Stimulated activated CD8-positive, alpha-beta memory T cell treated with anti-CD3 and anti-CD28 coated beads, Interleukin-12 subunit alpha, Interleukin-12 subunit beta, amount 100 ng/mL, for 24 hours (primary cell): ENCODE measurements at regions not wholly inside any gene's neighbourhood (a gene's known extent, or its start where the extent isn't known, plus 50 kb on each side); places are given as distances from the start of the nearest gene placed in this dataset.
"Not testable (repeated sequence)": the region's sequence is repeated elsewhere in the genome, so short reads cannot be mapped to it uniquely, and the experiment has no call there.

Experiments used
- DNase-seq: peaks from one replicate; pipeline ENCODE4 v3.0.0-alpha.2; 2020; ENCODE audit errors: extremely low read depth

DNA sequence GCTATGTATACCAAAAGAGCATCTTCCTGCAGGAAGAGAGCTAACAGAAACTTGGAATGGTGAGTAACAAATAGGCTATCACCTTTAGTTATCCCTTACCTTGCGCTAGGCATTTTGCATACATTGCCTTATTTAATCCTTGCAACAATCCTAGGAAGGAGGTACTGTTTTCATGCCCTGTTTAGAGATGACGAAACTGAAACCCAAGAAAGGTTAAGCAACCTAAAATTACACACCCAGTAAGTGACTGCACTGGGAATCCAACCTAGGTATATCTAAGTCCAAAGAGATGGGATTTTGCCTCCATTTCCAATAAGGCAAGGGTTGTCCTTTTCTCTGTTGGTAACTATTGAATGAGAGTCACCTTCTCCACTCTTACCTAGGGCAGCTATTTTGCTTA is 144.5 kb downstream of the TM2D1 start:
- DNase-seq = no peak

DNA sequence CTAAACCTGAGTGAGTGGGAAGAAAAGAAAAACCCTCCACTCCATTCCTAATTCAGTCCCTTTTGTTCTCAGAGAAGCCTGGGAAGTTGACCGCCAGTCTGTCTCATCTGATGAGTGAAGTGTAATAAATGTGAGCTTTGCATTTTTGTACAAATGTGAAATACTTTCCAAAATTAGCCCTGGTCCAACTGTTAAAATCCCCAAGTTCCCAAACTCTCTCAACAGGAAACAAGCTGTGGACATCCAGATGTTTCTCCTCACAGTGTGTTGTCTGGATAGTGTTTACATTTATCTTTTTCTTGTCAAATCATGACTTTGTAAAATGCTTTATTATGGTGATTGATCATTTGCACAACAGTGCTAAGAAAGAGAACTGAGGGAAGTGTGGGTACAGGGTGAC is 145.1 kb downstream of the TM2D1 start:
- no peak for DNase-seq

DNA sequence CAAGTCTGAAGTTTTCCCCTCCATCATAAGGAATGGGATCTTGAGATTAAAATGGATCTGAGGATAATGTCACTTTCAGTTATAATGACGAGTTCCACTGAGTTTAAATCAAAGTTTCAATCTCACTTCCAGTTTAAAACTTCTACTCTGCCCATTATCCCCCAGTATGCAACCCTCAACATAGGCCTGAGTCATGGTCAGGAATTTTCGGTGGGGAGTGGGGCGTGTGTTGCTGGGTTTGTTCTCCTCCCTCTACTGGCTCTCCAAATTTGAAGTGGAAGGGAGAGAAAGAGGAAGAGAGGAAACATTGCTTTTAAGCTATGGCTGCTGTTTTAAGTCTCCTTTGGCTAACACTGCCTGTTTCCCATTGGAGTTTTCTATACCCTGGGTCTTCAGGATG is 152.9 kb downstream of the TM2D1 start:
- DNase-seq = no peak

DNA sequence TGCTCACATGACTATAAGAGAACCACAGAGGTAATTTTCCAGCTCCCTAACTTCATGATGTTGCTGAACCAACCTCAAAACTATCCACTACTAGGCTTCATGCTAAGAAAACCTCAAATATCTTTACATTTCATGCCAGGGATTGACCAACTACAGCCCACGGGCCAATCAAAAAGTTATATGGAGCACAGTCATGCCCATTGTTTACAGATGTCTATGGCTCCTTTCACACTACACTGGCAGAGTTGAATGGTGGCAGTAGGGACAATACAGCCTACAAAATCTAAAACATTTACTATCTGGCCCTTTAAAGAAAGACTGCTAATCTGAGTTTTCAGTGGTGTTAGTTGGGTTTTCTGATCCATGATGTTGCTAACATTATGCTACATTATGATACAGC is 154.8 kb downstream of the TM2D1 start:
- DNase-seq = no peak

DNA sequence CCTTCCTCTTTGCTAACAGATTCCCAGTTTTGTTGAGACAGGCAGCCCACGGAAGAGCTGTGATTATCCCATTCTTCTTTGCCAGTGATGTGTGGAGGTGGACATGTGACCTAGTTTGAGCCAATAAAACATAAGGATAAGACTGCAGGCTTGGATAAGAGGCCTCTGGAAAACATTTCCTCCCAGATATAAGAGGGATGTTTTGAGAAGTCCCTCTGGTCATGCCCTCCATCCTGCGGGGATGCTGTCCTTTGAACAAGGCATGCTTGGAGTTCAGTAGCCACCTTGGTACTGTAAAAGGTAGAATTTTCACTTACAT is 155.7 kb downstream of the TM2D1 start:
- DNase-seq = no peak

DNA sequence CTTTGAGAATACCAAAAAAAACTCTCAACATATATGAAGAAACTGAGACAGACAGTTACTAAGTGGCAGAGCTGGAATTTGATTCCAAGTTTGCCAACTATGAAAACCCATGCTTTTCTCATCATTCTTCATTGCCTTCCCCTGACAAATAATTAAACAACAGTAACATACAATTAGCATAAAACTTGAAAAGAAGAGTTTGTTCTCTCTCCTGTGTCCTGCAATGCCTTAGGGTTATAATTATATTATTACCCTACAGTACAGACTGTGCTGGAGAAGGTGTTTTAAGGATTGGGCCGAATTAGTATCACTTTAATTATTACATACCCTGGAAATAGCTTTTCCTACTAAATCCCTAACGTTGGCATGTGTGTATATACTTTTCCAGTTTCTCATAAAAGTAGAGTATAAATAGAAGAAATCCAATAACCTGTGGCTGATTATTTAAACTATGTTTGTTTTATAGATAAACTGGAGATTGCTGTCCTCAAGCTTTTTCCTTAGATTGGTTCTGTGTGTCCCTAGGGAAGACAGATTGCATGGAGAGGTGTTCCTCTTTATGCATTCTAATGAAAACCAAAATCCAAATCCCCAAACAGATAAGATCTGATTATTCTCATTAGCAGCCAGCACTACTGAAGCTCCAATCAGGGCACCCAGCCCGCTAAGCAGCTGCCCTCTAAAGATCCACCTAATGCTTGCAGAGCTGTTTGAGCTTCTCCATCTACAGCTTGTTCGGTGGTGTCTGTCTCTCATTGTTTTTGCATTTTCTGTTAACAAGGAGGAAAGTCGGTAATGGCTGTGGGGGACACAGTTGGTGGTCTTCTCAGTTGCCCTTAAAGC is 156.3 kb downstream of the TM2D1 start:
- DNase-seq = no peak

DNA sequence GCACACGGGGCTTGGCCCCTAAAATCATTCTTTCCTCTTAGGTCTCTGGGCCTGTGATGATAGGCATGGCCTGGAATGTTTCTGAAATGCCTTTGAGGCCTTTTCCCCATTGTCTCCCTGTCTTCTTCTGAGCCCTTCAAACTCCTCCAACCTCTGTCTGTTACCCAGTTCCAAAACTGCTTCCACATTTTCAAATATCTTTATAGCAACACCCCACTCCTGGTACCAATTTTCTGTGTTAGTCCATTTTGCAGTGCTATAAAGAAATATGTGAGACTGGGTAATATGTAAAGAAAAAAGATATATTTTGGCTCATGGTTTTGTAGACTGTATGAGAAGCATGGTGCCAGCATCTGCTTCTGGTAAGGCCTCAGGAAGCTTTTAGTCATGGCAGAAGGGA is 158.8 kb downstream of the TM2D1 start:
- no peak for DNase-seq

DNA sequence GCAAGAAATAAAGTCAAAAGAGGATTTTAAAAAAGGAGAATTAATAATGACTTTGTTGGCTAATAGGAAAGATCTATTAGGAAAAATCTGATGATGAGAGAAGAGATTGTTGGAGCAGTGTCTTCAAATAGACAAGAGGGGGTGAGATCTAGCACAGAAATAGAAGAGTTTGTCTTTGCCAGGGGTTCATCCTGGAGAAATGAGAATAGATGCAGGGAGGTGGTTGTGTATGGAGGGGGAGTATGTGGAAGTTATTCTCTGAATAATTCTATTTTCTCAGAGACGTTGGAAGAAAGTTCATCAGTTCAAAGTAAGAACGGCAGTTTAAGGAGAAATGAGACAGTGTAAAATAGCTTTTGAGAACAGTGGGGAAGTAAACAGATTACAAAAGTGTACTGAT is 161.3 kb downstream of the TM2D1 start:
- no peak for DNase-seq

DNA sequence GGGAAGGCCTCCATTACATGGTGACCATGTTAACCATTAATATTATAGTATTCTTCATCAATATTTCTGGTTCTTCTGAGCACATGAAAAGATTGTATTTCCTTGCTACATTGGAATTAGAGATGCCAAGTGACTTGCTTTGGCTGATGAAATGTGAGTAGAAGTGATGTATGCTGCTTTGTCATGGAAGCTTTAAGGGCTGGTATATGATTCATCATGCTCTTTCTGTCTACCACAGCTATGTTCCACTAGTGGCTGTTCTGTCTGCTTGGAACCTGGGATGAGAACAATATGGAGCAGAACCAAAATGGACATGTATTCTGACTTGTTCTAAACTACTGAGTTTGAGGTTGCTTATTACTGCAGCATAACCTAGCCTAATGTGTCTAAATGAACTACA is 163.3 kb downstream of the TM2D1 start:
- DNase-seq = no peak

DNA sequence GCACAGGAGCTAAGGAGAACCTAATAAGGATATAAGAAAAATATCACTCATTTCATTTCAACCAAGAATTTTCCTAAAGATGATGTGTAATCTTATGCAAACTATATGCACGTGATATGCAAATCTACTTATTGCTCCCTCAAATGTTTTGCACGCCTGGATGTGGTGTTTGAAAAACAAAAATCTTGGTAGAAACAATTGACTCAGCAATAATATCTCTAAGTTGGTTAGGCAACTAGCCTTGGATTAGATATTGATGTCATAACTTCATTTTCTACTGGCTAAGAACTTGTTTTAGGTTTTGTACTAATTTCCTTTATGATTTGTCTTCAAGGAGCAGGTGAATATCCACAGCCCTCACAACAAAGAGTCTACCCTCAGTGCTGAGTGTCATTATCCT is 164.6 kb downstream of the TM2D1 start:
- DNase-seq = no peak

DNA sequence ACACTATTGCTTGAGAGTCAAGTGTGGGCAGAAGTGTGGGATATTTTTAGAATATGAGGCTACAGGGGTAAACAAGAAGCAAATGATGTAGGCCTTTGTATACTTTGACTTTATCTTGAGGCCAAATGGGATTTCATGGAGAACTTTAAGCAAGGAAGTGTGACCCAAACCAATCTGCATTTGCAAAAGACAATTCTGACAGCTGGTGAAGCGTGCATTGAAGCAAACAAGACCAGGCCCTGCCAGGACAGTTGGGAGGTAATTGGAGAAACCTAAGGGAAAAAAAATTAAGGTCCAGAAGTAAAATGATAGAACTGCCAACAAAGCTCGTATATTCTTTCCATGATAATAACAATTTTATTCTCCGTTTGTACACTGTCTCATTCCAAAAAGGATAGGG is 168.3 kb downstream of the TM2D1 start:
- no peak for DNase-seq

DNA sequence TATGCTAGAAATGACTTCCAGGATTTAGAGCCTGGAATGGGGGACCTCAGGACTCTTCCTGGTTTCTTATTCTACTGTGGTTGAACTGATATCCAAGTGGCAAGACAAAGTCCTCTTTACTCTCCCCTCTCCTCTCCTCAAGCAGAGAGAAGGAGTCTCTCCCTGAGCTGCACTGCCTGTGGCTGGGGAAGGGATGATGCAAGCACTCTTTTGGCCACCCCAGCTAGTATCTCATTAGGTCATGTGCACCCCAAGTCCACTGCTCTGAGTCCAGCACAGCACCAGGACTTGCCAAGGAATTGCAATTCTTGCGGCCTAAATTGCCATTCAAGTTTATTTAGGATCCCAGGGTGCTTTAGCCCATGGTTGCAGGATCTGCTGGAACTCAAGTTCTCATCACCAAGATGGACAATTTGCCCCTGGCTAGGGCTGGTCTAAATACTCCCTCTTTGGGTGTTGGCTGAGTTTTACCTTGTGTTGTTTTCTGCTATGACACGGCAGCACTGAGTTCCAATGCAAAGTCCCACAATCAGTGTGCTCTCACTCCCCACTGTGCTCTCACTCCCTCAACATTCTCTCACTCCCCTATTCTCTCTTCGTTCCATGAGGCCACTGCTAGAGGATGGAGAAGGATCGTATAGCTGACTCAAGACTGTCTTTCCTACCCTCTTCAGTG is 172.2 kb downstream of the TM2D1 start:
- no peak for DNase-seq

DNA sequence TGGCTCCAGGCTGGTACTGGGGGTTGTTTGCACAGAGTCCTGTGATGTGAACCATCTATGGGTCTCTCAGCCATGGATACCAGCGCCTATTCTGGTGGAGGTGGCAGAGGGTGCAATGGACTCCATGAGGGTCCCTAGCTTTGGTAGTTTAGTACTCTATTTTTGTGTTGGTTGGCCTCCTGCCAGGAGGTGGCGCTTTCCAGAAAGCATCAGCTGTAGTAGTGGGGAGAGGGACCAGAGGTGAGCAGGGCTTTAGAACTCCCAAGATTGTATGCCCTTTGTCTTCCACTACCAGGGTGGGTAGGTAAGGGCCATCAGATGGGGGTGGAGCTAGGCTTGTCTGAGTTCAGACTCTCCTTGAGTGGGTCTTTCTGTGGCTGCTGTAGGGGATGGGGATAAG is 177.6 kb downstream of the TM2D1 start:
- not testable (repeated sequence) for DNase-seq

DNA sequence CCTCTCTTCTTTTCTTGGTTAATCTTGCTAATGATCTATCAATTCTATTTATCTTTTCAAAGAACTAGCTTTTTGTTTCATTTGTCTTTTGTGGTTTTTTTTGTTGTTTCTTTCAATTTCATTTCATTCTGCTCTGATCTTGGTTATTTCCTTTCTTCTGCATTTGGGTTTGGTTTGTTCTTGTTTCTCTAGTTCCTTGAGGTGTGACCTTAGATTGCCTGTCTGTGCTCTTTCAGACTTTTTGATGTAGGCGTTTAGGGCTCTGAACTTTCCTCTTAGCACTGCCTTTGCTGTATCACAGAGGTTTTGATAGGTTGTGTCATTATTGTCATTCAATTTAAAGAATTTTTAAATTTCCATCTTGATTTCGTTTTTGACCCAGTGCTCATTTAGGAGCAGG is 180.1 kb downstream of the TM2D1 start:
- not testable (repeated sequence) for DNase-seq

DNA sequence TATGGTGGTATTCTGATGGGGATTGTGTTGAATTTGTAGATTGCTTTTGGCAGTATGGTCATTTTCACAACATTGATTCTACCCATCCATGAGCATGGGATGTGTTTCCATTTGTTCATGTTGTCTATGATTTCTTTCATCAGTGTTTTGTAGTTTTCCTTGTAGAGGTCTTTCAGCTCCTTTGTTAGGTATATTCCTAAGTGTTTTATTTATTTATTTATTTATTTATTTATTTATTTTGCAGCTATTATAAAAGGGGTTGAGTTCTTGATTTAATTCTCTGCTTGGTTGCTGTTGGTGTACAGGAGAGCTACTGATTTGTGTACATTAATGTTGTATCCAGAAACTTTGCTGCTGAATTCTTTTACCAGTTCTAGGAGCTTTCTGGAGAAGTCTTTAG is 181.4 kb downstream of the TM2D1 start:
- not testable (repeated sequence) for DNase-seq

DNA sequence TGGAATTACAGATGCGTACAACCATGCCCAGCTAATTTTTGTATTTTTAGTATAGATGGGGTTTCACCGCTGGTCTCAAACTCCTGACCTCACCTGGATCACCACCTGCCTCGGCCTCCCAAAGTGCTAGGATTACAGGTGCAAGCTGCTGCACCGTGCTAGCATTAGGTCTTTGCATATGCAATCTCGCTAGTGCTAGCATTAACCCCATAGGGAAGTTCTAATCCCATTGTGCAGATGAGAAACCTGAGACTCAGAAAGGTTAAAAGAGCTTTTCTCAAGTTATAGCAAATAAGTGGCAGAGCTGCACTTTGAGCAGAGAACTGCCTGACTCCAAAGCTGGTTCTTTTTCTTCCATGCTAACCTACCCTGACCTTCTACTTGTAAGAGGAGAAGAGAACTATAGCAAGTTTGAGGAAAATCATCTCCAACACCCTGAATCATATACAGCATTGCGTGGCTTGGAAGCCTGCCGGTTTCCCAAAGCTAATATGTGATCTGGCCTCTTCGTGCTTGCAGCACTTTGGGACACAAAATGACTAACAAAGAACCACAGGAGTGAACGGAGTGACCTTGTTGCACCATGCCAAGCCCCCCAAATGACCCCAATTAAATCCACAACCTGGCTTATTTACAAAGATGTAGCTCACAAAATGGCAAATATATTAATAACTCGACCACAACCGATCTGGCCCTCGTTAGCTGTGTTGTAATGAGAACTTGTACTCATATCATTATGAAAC is 185.1 kb downstream of the TM2D1 start:
- no peak for DNase-seq

DNA sequence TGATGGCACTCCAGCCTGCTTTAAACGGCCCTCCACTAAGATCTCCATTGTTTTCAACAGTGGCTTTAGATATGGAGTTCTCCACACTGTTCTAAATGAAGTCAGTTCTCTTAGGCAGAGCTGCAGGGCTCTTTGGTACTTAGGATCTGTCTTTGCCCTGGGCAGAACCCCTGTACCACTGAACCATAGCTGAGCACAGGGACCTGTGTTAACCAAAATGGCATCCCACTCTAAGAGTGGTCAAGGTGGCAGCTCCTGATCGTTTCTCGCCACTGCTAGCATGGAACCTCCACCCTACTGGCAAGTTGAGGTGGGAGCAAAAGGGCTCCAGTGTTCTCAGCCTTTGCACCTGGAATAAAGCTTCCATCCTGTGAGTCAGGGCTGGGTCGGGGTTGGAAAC is 186.7 kb downstream of the TM2D1 start:
- no peak for DNase-seq

DNA sequence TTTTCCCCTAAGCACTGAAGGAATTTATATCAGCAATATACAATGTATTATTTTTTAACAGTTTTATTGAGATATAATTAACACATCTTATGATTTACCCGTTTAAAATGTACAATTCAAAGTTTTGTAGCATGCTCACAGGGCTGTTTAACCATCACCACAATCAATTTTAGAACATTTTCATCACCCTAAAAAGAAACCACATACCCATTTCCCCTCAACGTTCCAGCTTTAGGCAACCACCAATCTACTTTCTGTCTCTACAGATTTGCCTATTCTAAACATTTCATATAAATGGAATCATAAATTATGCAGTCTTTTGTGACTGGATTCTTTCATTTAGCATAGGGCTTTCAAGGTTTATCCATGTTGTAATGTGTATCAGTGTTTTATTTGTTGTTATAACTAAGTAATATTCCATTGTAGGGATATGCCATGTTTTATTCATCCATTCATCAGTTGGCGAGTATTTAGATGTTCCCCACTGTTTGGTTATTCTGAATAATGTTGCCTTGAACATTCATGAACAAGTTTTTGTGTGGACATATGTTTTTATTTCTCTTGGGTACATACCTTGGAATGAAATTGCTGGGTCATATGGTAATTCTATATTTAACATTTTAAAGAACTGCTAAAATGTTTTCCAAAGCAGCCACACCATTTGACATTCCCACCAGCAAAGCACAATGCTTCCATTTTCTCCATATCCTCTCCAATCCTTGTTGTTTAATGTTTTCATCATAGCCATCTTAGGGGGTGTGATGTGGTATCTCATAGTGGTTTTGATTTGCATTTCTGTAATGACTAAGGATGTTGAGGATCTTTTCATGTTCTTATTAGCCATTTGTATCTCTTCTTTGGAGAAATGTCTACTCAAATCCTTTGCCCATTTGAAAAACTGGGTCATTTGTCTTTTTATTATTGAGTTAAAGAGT is 188.5 kb downstream of the TM2D1 start:
- no peak for DNase-seq

DNA sequence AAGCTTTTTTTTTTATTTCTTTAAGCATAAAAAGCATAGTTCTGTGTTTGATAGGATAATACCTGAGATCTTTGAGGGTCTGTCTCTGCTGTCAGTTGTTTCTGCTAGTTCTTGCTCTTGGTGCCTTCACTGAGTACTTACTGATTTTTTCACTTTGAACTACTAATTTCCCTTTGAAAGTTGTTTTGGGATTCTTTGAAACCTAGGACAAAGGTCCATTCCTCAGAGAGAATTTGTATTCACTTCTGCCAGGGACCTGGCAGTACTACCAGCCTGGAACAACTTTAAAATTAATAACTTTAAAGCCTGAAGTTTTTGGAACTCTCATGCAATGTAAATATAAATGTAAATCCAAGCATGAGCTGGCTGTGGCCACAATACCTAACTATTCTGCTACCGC is 190.1 kb downstream of the TM2D1 start:
- DNase-seq = no peak

DNA sequence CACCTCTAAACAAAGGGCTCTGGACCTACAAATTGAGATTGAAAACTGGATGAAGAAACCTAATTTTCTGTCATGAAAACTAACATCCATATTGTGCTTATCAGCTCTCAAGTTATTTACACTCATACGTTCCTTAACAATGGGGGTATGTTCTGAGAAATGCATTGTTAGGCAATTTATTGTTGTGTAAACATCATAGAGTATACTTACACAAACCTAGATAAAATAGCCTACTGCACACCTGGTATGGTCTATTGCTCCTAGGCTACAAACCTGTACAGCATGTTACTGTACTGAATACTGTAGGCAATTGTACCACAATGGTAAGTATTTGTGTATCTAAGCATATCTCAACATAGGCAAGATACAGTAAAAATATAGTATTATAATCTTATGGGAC is 191.4 kb downstream of the TM2D1 start:
- DNase-seq = no peak

DNA sequence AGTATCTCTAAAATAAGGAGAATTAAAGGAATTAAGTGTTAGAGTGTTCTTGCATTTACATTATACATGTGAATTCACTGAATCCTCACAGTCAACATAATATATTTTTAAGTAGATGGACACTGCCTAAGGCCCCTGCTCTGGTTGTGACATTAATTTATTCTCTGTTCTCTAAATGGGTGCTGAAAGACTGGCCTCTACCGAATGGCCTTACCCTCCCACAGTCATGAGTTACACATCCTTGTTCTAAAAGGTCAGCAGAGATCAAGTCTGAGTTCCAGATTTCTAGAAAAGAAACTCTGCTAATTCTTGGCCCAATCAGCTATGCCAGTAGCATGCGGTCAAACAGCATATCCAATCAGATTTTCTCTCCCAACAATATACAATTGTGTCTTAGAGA is 193.2 kb downstream of the TM2D1 start:
- DNase-seq = no peak
